Neural progenitor cell (in vitro differentiated cells): ENCODE measurements at regions not wholly inside any gene's neighbourhood (a gene's known extent, or its start where the extent isn't known, plus 50 kb on each side); places are given as distances from the start of the nearest gene placed in this dataset.

Source experiments
- DNase-seq: peaks from one replicate; pipeline ENCODE4 v3.0.0-alpha.2; 2016; ENCODE audit warnings: low spot score
- H2AFZ ChIP-seq: fragments of 200-600 bp; sonication (generic); replicated peaks from 2 replicates; pipeline ENCODE4 v1.6.1; 2016; ENCODE audit warnings: antibody characterized with exemption
- H3F3A ChIP-seq: fragments of 200-600 bp; sonication (generic); 2 replicates; pipeline ENCODE4 v1.6.1; 2016; ENCODE audit warnings: antibody characterized with exemption, low read depth
- H3K27ac ChIP-seq: fragments of 200-600 bp; sonication (generic); 2 replicates; pipeline ENCODE4 v1.5.1; 2016; ENCODE audit warnings: mild to moderate bottlenecking
- H3K27me3 ChIP-seq: fragments of 200-600 bp; sonication (generic); 2 replicates; pipeline ENCODE4 v1.6.1; 2016; ENCODE audit warnings: mild to moderate bottlenecking, moderate library complexity
- H3K36me3 ChIP-seq: fragments of 200-600 bp; sonication (generic); 2 replicates; pipeline ENCODE4 v1.5.1; 2016
- H3K4me1 ChIP-seq: fragments of 200-600 bp; sonication (generic); 2 replicates; pipeline ENCODE4 v1.6.1; 2016; ENCODE audit warnings: mixed run types
- H3K4me2 ChIP-seq: fragments of 200-600 bp; sonication (generic); 2 replicates; pipeline ENCODE4 v1.6.1; 2016
- H3K4me3 ChIP-seq: fragments of 200-600 bp; sonication (generic); 2 replicates; pipeline ENCODE4 v1.5.1; 2016
- H3K79me2 ChIP-seq: fragments of 200-600 bp; sonication (generic); 2 replicates; pipeline ENCODE4 v1.6.1; 2016; ENCODE audit warnings: low read depth
- H3K9ac ChIP-seq: fragments of 200-600 bp; sonication (generic); 2 replicates; pipeline ENCODE4 v1.6.1; 2016
- H3K9me3 ChIP-seq: fragments of 200-600 bp; sonication (generic); 2 replicates; pipeline ENCODE4 v1.5.1; 2016; ENCODE audit warnings: low read depth
- H4K20me1 ChIP-seq: fragments of 200-600 bp; sonication (generic); 2 replicates; pipeline ENCODE4 v1.6.1; 2016; ENCODE audit warnings: low read depth
- H3K27ac Mint-ChIP-seq: 3 replicates; pipeline ENCODE4 v1.8.0; 2021; ENCODE audit warnings: mixed read lengths
- H3K27me3 Mint-ChIP-seq: 2 replicates; pipeline ENCODE4 v1.8.0; 2022; ENCODE audit warnings: low read depth, mild to moderate bottlenecking, inconsistent platforms, moderate library complexity, mixed read lengths; ENCODE audit not compliant: insufficient read depth
- H3K36me3 Mint-ChIP-seq: 3 replicates; pipeline ENCODE4 v1.8.0; 2021; ENCODE audit warnings: mixed read lengths
- H3K4me1 Mint-ChIP-seq: 3 replicates; pipeline ENCODE4 v1.8.0; 2021; ENCODE audit warnings: mixed read lengths
- H3K4me3 Mint-ChIP-seq: 3 replicates; pipeline ENCODE4 v1.8.0; 2021; ENCODE audit warnings: mild to moderate bottlenecking, moderate library complexity, mixed read lengths
- H3K9me3 Mint-ChIP-seq: 3 replicates; pipeline ENCODE4 v1.8.0; 2020; ENCODE audit warnings: mixed read lengths
- EZH2 ChIP-seq: fragments of 200-600 bp; sonication (generic); IDR thresholded peaks from 2 replicates; pipeline ENCODE4 v1.6.1; 2017; ENCODE audit warnings: antibody characterized with exemption, mild to moderate bottlenecking, moderate library complexity
- EZH2phosphoT487 ChIP-seq: fragments of 200-600 bp; sonication (generic); IDR thresholded peaks from 2 replicates; pipeline ENCODE4 v1.6.1; 2017; ENCODE audit warnings: antibody characterized with exemption
- TF ChIP-seq, protein P1 (sequence below): fragments of 200-600 bp; sonication (generic); IDR thresholded peaks from 2 replicates; pipeline ENCODE4 v1.5.1; 2017; ENCODE audit warnings: antibody characterized with exemption, mild to moderate bottlenecking

DNA sequence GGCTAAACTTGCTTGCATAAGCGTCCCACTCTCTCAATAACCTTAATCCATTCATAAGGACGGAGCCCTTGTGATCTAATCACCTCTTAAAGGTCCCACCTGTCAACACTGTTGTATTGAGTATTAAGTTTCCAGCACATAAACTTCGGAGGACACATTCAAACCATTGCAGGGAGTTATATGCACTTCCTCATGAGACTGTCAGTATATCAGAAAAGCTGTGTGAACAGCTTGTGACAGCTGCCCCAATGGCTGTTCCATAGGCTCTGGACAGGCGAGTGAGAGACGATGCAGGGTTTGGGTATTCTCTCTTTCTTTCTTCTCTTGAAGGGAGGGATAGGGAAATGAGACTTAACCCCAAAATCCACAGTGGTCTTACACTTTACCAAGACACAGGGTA is 64.2 kb upstream of the RPL34 start:
- H2AFZ ChIP-seq, result no peak overlapping the region
- TF ChIP-seq EZH2phosphoT487, result no peak
- TF ChIP-seq EZH2, result no peak
- TF ChIP-seq, protein P1, sequence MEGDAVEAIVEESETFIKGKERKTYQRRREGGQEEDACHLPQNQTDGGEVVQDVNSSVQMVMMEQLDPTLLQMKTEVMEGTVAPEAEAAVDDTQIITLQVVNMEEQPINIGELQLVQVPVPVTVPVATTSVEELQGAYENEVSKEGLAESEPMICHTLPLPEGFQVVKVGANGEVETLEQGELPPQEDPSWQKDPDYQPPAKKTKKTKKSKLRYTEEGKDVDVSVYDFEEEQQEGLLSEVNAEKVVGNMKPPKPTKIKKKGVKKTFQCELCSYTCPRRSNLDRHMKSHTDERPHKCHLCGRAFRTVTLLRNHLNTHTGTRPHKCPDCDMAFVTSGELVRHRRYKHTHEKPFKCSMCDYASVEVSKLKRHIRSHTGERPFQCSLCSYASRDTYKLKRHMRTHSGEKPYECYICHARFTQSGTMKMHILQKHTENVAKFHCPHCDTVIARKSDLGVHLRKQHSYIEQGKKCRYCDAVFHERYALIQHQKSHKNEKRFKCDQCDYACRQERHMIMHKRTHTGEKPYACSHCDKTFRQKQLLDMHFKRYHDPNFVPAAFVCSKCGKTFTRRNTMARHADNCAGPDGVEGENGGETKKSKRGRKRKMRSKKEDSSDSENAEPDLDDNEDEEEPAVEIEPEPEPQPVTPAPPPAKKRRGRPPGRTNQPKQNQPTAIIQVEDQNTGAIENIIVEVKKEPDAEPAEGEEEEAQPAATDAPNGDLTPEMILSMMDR, result no peak
- H3K79me2 ChIP-seq, result no peaks in the 10 kb centered on the region
- no peak overlapping the region for H3K4me2 ChIP-seq
- no peak overlapping the region for H3K4me3 ChIP-seq
- H3K9me3 ChIP-seq, result no peaks in the 10 kb centered on the region
- H3F3A ChIP-seq, result no peaks in the 10 kb centered on the region
- no peak overlapping the region for H3K4me3 Mint-ChIP-seq
- H3K9me3 Mint-ChIP-seq, result no peaks in the 10 kb centered on the region
- H3K27ac ChIP-seq, result no peak overlapping the region
- H3K36me3 Mint-ChIP-seq, result no peaks in the 10 kb centered on the region
- H3K9ac ChIP-seq, result no peak overlapping the region
- no peaks in the 10 kb centered on the region for H3K36me3 ChIP-seq
- no peak for DNase-seq
- peaks cover 14% of the 10 kb centered on the region for H3K4me1 Mint-ChIP-seq
- no peaks in the 10 kb centered on the region for H4K20me1 ChIP-seq
- no peak overlapping the region for H3K27ac Mint-ChIP-seq
- H3K4me1 ChIP-seq, result peaks cover 6% of the 10 kb centered on the region
- H3K27me3 ChIP-seq, result no peaks in the 10 kb centered on the region
- H3K27me3 Mint-ChIP-seq, result no peaks in the 10 kb centered on the region

DNA sequence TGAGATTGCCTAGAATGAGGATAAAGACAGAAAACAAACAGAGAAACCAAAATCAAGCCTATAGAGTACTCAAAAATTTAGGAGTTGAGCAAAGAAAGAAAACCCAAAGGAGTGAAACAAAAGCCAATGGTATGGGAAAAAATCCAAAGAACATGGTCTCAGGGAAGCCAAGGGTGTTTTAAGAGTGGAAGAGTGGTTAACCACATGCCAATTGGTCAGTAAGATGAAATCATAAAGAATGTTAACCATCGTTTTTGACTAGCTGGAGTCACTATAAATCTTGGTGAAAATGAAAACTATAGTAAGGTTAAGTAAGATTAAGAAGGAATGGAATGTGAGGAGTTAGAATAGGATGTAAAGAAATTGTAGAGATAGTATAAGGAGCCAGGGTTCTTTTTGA is 64.7 kb upstream of the RPL34 start:
- H3K4me3 Mint-ChIP-seq, result no peak overlapping the region
- Histone ChIP-seq H3K79me2 (no peaks in the 10 kb centered on the region), H3K27me3 (no peaks in the 10 kb centered on the region), H2AFZ (no peak overlapping the region), H3K9me3 (no peaks in the 10 kb centered on the region), H3K9ac (no peak overlapping the region), H3F3A (no peaks in the 10 kb centered on the region), H3K27ac (no peak overlapping the region), H3K4me1 (peaks cover 2% of the 10 kb centered on the region), H3K4me2 (no peak overlapping the region), H3K4me3 (no peak overlapping the region), H4K20me1 (no peaks in the 10 kb centered on the region), H3K36me3 (no peaks in the 10 kb centered on the region)
- H3K9me3 Mint-ChIP-seq, result peaks cover 3% of the 10 kb centered on the region
- DNase-seq, result no peak
- H3K4me1 Mint-ChIP-seq, result peaks cover 10% of the 10 kb centered on the region
- H3K27ac Mint-ChIP-seq, result no peak overlapping the region
- H3K36me3 Mint-ChIP-seq, result no peaks in the 10 kb centered on the region
- H3K27me3 Mint-ChIP-seq, result no peaks in the 10 kb centered on the region
- TF ChIP-seq, protein P1, result no peak
- TF ChIP-seq EZH2phosphoT487 (no peak), EZH2 (no peak)

DNA sequence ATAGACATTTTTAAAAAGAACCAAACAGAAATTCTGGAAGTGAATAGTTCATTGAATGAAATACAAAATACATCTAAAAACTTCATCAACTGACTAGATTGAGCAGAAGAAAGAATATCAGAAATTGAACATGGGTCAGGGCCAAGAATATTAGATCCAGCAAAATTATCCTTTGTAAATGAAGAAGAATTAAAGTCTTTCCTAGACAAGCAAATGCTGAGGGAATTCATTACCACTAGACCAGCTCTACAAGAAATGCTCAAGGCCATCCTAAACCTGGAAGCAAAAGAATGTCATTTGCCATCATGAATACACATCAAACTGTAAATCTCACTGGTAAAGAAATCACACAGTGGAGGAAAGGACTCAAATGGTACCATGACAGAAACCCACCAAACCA is 72.7 kb upstream of the RPL34 start:
- H3K79me2 ChIP-seq, result no peaks in the 10 kb centered on the region
- H3F3A ChIP-seq, result no peaks in the 10 kb centered on the region
- Mint-ChIP-seq H3K9me3 (peaks cover 23% of the 10 kb centered on the region), H3K27ac (no peak overlapping the region), H3K4me1 (peaks cover 7% of the 10 kb centered on the region), H3K36me3 (peaks cover 2% of the 10 kb centered on the region), H3K4me3 (no peak overlapping the region), H3K27me3 (no peaks in the 10 kb centered on the region)
- H3K36me3 ChIP-seq, result no peaks in the 10 kb centered on the region
- TF ChIP-seq, protein P1, result no peak
- TF ChIP-seq EZH2 (no peak), EZH2phosphoT487 (no peak)
- no peak for DNase-seq
- H2AFZ ChIP-seq, result no peak overlapping the region
- no peaks in the 10 kb centered on the region for H4K20me1 ChIP-seq
- H3K4me1 ChIP-seq, result no peaks in the 10 kb centered on the region
- no peak overlapping the region for H3K4me3 ChIP-seq
- no peak overlapping the region for H3K4me2 ChIP-seq
- no peaks in the 10 kb centered on the region for H3K9me3 ChIP-seq
- no peaks in the 10 kb centered on the region for H3K27me3 ChIP-seq
- H3K27ac ChIP-seq, result no peak overlapping the region
- no peak overlapping the region for H3K9ac ChIP-seq

GRCh38 chr4:108546728-108547127 is 73.6 kb upstream of the RPL34 start:
- Mint-ChIP-seq H3K9me3 (peaks cover 23% of the 10 kb centered on the region), H3K4me1 (peaks cover 7% of the 10 kb centered on the region), H3K27me3 (no peaks in the 10 kb centered on the region), H3K4me3 (no peak overlapping the region), H3K27ac (no peak overlapping the region), H3K36me3 (peaks cover 2% of the 10 kb centered on the region)
- no peaks in the 10 kb centered on the region for H3F3A ChIP-seq
- no peaks in the 10 kb centered on the region for H4K20me1 ChIP-seq
- no peaks in the 10 kb centered on the region for H3K4me1 ChIP-seq
- no peaks in the 10 kb centered on the region for H3K79me2 ChIP-seq
- no peaks in the 10 kb centered on the region for H3K27me3 ChIP-seq
- H3K4me3 ChIP-seq, result no peak overlapping the region
- no peaks in the 10 kb centered on the region for H3K9me3 ChIP-seq
- H2AFZ ChIP-seq, result no peak overlapping the region
- no peak overlapping the region for H3K27ac ChIP-seq
- TF ChIP-seq EZH2phosphoT487, result no peak
- no peak for TF ChIP-seq EZH2
- TF ChIP-seq, protein P1, result no peak
- no peak for DNase-seq
- H3K9ac ChIP-seq, result no peak overlapping the region
- H3K36me3 ChIP-seq, result no peaks in the 10 kb centered on the region
- no peak overlapping the region for H3K4me2 ChIP-seq
